Stimulated activated CD8-positive, alpha-beta memory T cell treated with anti-CD3 and anti-CD28 coated beads, Interleukin-12 subunit alpha, Interleukin-12 subunit beta, amount 100 ng/mL, for 4 hours (primary cell): ENCODE measurements at regions not wholly inside any gene's neighbourhood (a gene's known extent, or its start where the extent isn't known, plus 50 kb on each side); places are given as distances from the start of the nearest gene placed in this dataset.
"Not testable (repeated sequence)": the region's sequence is repeated elsewhere in the genome, so short reads cannot be mapped to it uniquely, and the experiment has no call there.

Experiments
- DNase-seq: peaks from one replicate; pipeline ENCODE4 v3.0.0-alpha.2; 2020; ENCODE audit warnings: low read depth

- DNase-seq = not testable (repeated sequence)
Observed at GRCh38 chr10:77740396-77740795, 102.8 kb upstream of the KCNMA1 start.

- DNase-seq = no peak
Observed at GRCh38 chr10:77738496-77739158, 101.0 kb upstream of the KCNMA1 start.

GRCh38 chr10:77737608-77738007 lies 100.0 kb upstream of the KCNMA1 start:
- DNase-seq = no peak

GRCh38 chr10:77735136-77735535 lies 97.5 kb upstream of the KCNMA1 start:
- not testable (repeated sequence) for DNase-seq

GRCh38 chr10:77732213-77733003 lies 94.8 kb upstream of the KCNMA1 start:
- no peak for DNase-seq

- DNase-seq = no peak
Observed at GRCh38 chr10:77727481-77727880, 89.9 kb upstream of the KCNMA1 start.

GRCh38 chr10:77726732-77727131 lies 89.1 kb upstream of the KCNMA1 start:
- no peak for DNase-seq

GRCh38 chr10:77726301-77726700 lies 88.7 kb upstream of the KCNMA1 start:
- DNase-seq = no peak

GRCh38 chr10:77724820-77725219 lies 87.2 kb upstream of the KCNMA1 start:
- no peak for DNase-seq

- no peak for DNase-seq
Observed at GRCh38 chr10:77723376-77723775, 85.8 kb upstream of the KCNMA1 start.

- not testable (repeated sequence) for DNase-seq
Observed at GRCh38 chr10:77722956-77723355, 85.3 kb upstream of the KCNMA1 start.

- DNase-seq = no peak
Observed at GRCh38 chr10:77721815-77722214, 84.2 kb upstream of the KCNMA1 start.

- DNase-seq = no peak
Observed at GRCh38 chr10:77718957-77719356, 81.3 kb upstream of the KCNMA1 start.

- not testable (repeated sequence) for DNase-seq
Observed at GRCh38 chr10:77718312-77718711, 80.7 kb upstream of the KCNMA1 start.

- DNase-seq = no peak
Observed at GRCh38 chr10:77717336-77717735, 79.7 kb upstream of the KCNMA1 start.

- DNase-seq = no peak
Observed at GRCh38 chr10:77716458-77717317, 79.1 kb upstream of the KCNMA1 start.

GRCh38 chr10:77715536-77715935 lies 77.9 kb upstream of the KCNMA1 start:
- DNase-seq = no peak

- no peak for DNase-seq
Observed at GRCh38 chr10:77715088-77715487, 77.5 kb upstream of the KCNMA1 start.

- DNase-seq = no peak
Observed at GRCh38 chr10:77713521-77714280, 76.1 kb upstream of the KCNMA1 start.

GRCh38 chr10:77712207-77712606 lies 74.6 kb upstream of the KCNMA1 start:
- no peak for DNase-seq

- no peak for DNase-seq
Observed at GRCh38 chr10:77711683-77712049, 74.1 kb upstream of the KCNMA1 start.
